EL (cell line): ENCODE measurements at regions not wholly inside any gene's neighbourhood (a gene's known extent, or its start where the extent isn't known, plus 50 kb on each side); places are given as distances from the start of the nearest gene placed in this dataset.
"Not testable (repeated sequence)": the region's sequence is repeated elsewhere in the genome, so short reads cannot be mapped to it uniquely, and the experiment has no call there.

Experiments
- DNase-seq: peaks from one replicate; pipeline ENCODE4 v3.0.0-alpha.2; 2016

GRCh38 chr15:77909182-77909940 lies 168.2 kb downstream of the TBC1D2B start:
- no peak for DNase-seq

GRCh38 chr15:77908752-77909111 lies 168.8 kb downstream of the TBC1D2B start:
- DNase-seq: not testable (repeated sequence)

- peak; percentile 76 for DNase-seq
Measured at GRCh38 chr15:77907824-77908751, 169.4 kb downstream of the TBC1D2B start.

- not testable (repeated sequence) for DNase-seq
Measured at GRCh38 chr15:77906062-77906990, 171.2 kb downstream of the TBC1D2B start.

GRCh38 chr15:77905301-77905920 lies 172.1 kb downstream of the TBC1D2B start:
- DNase-seq: no peak

GRCh38 chr15:77904901-77905300 lies 172.6 kb downstream of the TBC1D2B start:
- no peak for DNase-seq

GRCh38 chr15:77904436-77904821 lies 173.1 kb downstream of the TBC1D2B start:
- DNase-seq: no peak

GRCh38 chr15:77903761-77904435 lies 173.6 kb downstream of the TBC1D2B start:
- DNase-seq: not testable (repeated sequence)

GRCh38 chr15:77902921-77903760 lies 174.4 kb downstream of the TBC1D2B start:
- DNase-seq: not testable (repeated sequence)

GRCh38 chr15:77901921-77902750 lies 175.4 kb downstream of the TBC1D2B start:
- no peak for DNase-seq

- DNase-seq: no peak
Measured at GRCh38 chr15:77901251-77901881, 176.1 kb downstream of the TBC1D2B start.

- DNase-seq: peak; percentile 29
Measured at GRCh38 chr15:77900331-77900963, 177.1 kb downstream of the TBC1D2B start.

GRCh38 chr15:77899776-77900175 lies 177.7 kb downstream of the TBC1D2B start:
- not testable (repeated sequence) for DNase-seq

- DNase-seq: no peak
Measured at GRCh38 chr15:77898811-77899730, 178.4 kb downstream of the TBC1D2B start.

- no peak for DNase-seq
Measured at GRCh38 chr15:77897896-77898406, 179.6 kb downstream of the TBC1D2B start.

GRCh38 chr15:77897113-77897895 lies 180.2 kb downstream of the TBC1D2B start:
- DNase-seq: not testable (repeated sequence)
